HepG2 (cell line): ENCODE measurements at regions not wholly inside any gene's neighbourhood (a gene's known extent, or its start where the extent isn't known, plus 50 kb on each side); places are given as distances from the start of the nearest gene placed in this dataset.

Experiments
- ATAC-seq: fragments of 200-7000 bp; cut with Tn5 transposase; 3 replicates; pipeline ENCODE4 v1.9.1; 2020; ENCODE audit warnings: mild to moderate bottlenecking, moderate library complexity
- BruUV-seq: library from RNA; stranded (reverse); fragments of 400-500 nt; replicated peaks from 2 replicates; lab custom pipeline; 2021; lab: Mats Ljungman, UMichigan
- CTCF ChIA-PET: fragments of 300-600 bp; formaldehyde crosslinking; extraction: SDS; loops from one replicate; lab custom pipeline; 2021; ENCODE audit warnings: low total read pairs, inconsistent platforms, low intra/inter-chr PET ratio; lab: Yijun Ruan, JAX
- POLR2A ChIA-PET: fragments of 350-600 bp; sonication (Branson Sonifier 250); formaldehyde crosslinking; loops from one replicate; lab custom pipeline; 2020; ENCODE audit warnings: antibody characterized with exemption, inconsistent platforms; lab: Yijun Ruan, JAX
- DNase-seq: peaks from one replicate; pipeline ENCODE4 v3.0.0-alpha.2; 2015; ENCODE audit warnings: low spot score
- FAIRE-seq: peaks from 3 replicates; lab custom pipeline; 2011; peaks lifted over from hg19 to GRCh38; lab: Jason Lieb, UNC
- H2AFZ ChIP-seq: one replicate; pipeline ENCODE4 v1.6.1; 2011; ENCODE audit warnings: low read length, inconsistent platforms
- H3K27ac ChIP-seq: fragments of 300-600 bp; 3 replicates; pipeline ENCODE4 v1.8.0; 2011; ENCODE audit warnings: mixed run types, mild to moderate bottlenecking, mixed read lengths, low read length, inconsistent platforms; ENCODE audit not compliant: insufficient read depth; ENCODE audit errors: extremely low read length
- H3K27me3 ChIP-seq, 2 experiments: fragments of 200-600 bp in 1 of 2; 2 replicates in 1 of 2; 3 replicates in 1 of 2; pipeline versions ENCODE4 v1.6.0 to v1.8.0; 2011; ENCODE audit warnings: low read length in 2 of 2, mild to moderate bottlenecking in 2 of 2, moderate library complexity in 2 of 2, inconsistent platforms in 1 of 2; ENCODE audit not compliant: insufficient read depth in 2 of 2, control insufficient read depth in 1 of 2
- H3K36me3 ChIP-seq, 2 experiments: fragments of 200-600 bp in 1 of 2; replicated peaks in 1 of 2; 2 replicates in 1 of 2; 3 replicates in 1 of 2; pipeline versions ENCODE4 v1.5.1 to v1.8.0; 2011; ENCODE audit warnings: low read length in 2 of 2, inconsistent platforms in 1 of 2; ENCODE audit not compliant: insufficient read depth in 2 of 2, control insufficient read depth in 1 of 2
- H3K4me1 ChIP-seq: 2 replicates; pipeline ENCODE4 v1.5.1; 2012; ENCODE audit warnings: low read length, inconsistent platforms; ENCODE audit not compliant: insufficient read depth
- H3K4me2 ChIP-seq: 2 replicates; pipeline ENCODE4 v1.6.0; 2011; ENCODE audit warnings: low read depth, low read length, inconsistent platforms
- H3K4me3 ChIP-seq, 3 experiments: fragments of 200-600 bp in 1 of 3; sonication (generic), shearing (Covaris generic) in 1 of 3; replicated peaks in 1 of 3; 2 replicates each; pipeline ENCODE4 v1.5.1; 2011 to 2016; ENCODE audit warnings: low read length in 3 of 3, inconsistent platforms in 2 of 3, low read depth in 2 of 3, mild to moderate bottlenecking in 2 of 3, control low read depth in 1 of 3, mixed read lengths in 1 of 3; ENCODE audit not compliant: insufficient read depth in 1 of 3
- H3K79me2 ChIP-seq: one replicate; pipeline ENCODE4 v1.6.1; 2011; ENCODE audit warnings: low read length, inconsistent platforms; ENCODE audit not compliant: insufficient read depth
- H3K9ac ChIP-seq: 2 replicates; pipeline ENCODE4 v1.6.0; 2011; ENCODE audit warnings: mild to moderate bottlenecking, low read depth, low read length, inconsistent platforms; ENCODE audit not compliant: insufficient read depth
- H3K9me3 ChIP-seq: 2 replicates; pipeline ENCODE4 v1.5.1; 2012; ENCODE audit warnings: mild to moderate bottlenecking, low read length
- H4K20me1 ChIP-seq: 2 replicates; pipeline ENCODE4 v1.6.0; 2011; ENCODE audit warnings: inconsistent platforms, mild to moderate bottlenecking, low read length, moderate library complexity; ENCODE audit not compliant: insufficient read depth
- CTCF ChIP-seq: sonication (generic); formaldehyde crosslinking; IDR thresholded peaks from 2 replicates; pipeline ENCODE4 v1.5.0; 2020; ENCODE audit warnings: mild to moderate bottlenecking, missing genetic modification reagents, moderate library complexity
- DZIP1 ChIP-seq: sonication (generic); formaldehyde crosslinking; IDR thresholded peaks from 2 replicates; pipeline ENCODE4 v1.5.0; 2020; ENCODE audit warnings: mild to moderate bottlenecking, missing genetic modification reagents
- ETV6 ChIP-seq: sonication (generic); formaldehyde crosslinking; conservative IDR thresholded peaks from 2 replicates; pipeline ENCODE4 v1.4.0; 2020; ENCODE audit warnings: missing genetic modification reagents
- HDAC1 ChIP-seq: sonication (generic); formaldehyde crosslinking; IDR thresholded peaks from 2 replicates; pipeline ENCODE4 v1.5.1; 2020; ENCODE audit warnings: mild to moderate bottlenecking, missing genetic modification reagents
- JDP2 ChIP-seq: sonication (generic); formaldehyde crosslinking; IDR thresholded peaks from 2 replicates; pipeline ENCODE4 v1.8.1; 2022; ENCODE audit warnings: missing genetic modification reagents, borderline replicate concordance
- MAFF ChIP-seq: IDR thresholded peaks from 2 replicates; pipeline ENCODE4 v1.6.1; 2011; ENCODE audit warnings: low read depth, low read length, improper control_type of control experiment
- NFIB ChIP-seq: sonication (generic); formaldehyde crosslinking; IDR thresholded peaks from 2 replicates; pipeline ENCODE4 v1.9.0; 2021; ENCODE audit warnings: missing genetic modification reagents, mild to moderate bottlenecking, borderline replicate concordance
- NR0B2 ChIP-seq: sonication (generic); formaldehyde crosslinking; IDR thresholded peaks from 2 replicates; pipeline ENCODE4 v1.4.0; 2020; ENCODE audit warnings: mild to moderate bottlenecking, missing genetic modification reagents
- ONECUT2 ChIP-seq: sonication (generic); formaldehyde crosslinking; IDR thresholded peaks from 2 replicates; pipeline ENCODE4 v1.4.0; 2020; ENCODE audit warnings: missing genetic modification reagents
- RERE ChIP-seq: IDR thresholded peaks from 2 replicates; pipeline ENCODE4 v1.6.1; 2016; ENCODE audit warnings: low read depth, missing genetic modification reagents, missing compliant biosample characterization
- ZNF513 ChIP-seq: sonication (generic); formaldehyde crosslinking; conservative IDR thresholded peaks from 2 replicates; pipeline ENCODE4 v1.5.0; 2020; ENCODE audit warnings: missing genetic modification reagents
- ZNF558 ChIP-seq: sonication (generic); formaldehyde crosslinking; IDR thresholded peaks from 2 replicates; pipeline ENCODE4 v1.9.0; 2022; ENCODE audit warnings: mild to moderate bottlenecking, missing genetic modification reagents, borderline replicate concordance
- ZNF772 ChIP-seq: sonication (generic); formaldehyde crosslinking; IDR thresholded peaks from 2 replicates; pipeline ENCODE4 v1.5.0; 2020; ENCODE audit warnings: mild to moderate bottlenecking, missing genetic modification reagents
- WGBS: methylation state at CpG from one replicate; pipeline ENCODE4 v1.1.6; 2017; ENCODE audit warnings: low lambda C conversion rate; 5-methylcytosine and 5-hydroxymethylcytosine counted together
- in situ Hi-C: cut with HindIII; loops from 2 replicates; pipeline ENCODE4 v1.10.0; 2017; ENCODE audit warnings: low pct_unique_long_range_greater_than_20kb; ENCODE audit not compliant: extremely low pct_ligation_motif_present
- intact Hi-C: fragments of 100-400 bp; cut with micrococcal nuclease; formaldehyde crosslinking; loops from one replicate; pipeline ENCODE4 v1.10.0; 2022; ENCODE audit not compliant: unreplicated experiment

- Histone ChIP-seq H3K79me2 (no peaks in the 10 kb centered on the region), H3K4me1 (no peaks in the 10 kb centered on the region), H3K27me3 (no peaks in the 10 kb centered on the region; a peak in 1 of 5 replicates), H4K20me1 (no peaks in the 10 kb centered on the region), H3K9me3 (peaks cover 31% of the 10 kb centered on the region), H3K9ac (no peak overlapping the region), H2AFZ (no peak overlapping the region), H3K4me2 (no peak overlapping the region), H3K27ac (no peak overlapping the region), H3K4me3 (no peak overlapping the region), H3K36me3 (no peaks in the 10 kb centered on the region)
- POLR2A ChIA-PET = no interaction called here
- no TSS peak for BruUV-seq
- CTCF ChIA-PET = no interaction called here
- in situ Hi-C loops = no loop called here
- ATAC-seq (no peak), FAIRE-seq (no peak), DNase-seq (no peak)
- WGBS = 52% methylated on average over 5 of the region's 6 CpGs
- intact Hi-C loops = no loop called here
- TF ChIP-seq ZNF772 (CRISPR knock-in tag) = no peak
- no peak for TF ChIP-seq ZNF513 (CRISPR knock-in tag)
- TF ChIP-seq RERE (CRISPR knock-in tag) = no peak
- no peak for TF ChIP-seq CTCF (CRISPR knock-in tag)
- TF ChIP-seq DZIP1 (CRISPR knock-in tag) = no peak
- no peak for TF ChIP-seq HDAC1 (CRISPR knock-in tag)
- no peak for TF ChIP-seq ONECUT2
- no peak for TF ChIP-seq ZNF558 (CRISPR knock-in tag)
- TF ChIP-seq JDP2 (CRISPR knock-in tag) = no peak
- TF ChIP-seq ETV6 (CRISPR knock-in tag) = no peak
- no peak for TF ChIP-seq MAFF
- TF ChIP-seq NFIB (CRISPR knock-in tag) = no peak
- TF ChIP-seq NR0B2 (CRISPR knock-in tag) = no peak
Observed at GRCh38 chr4:32645653-32646052, 1925.5 kb downstream of the PCDH7 start.
